CD1c-positive myeloid dendritic cell (primary cell): ENCODE measurements at regions not wholly inside any gene's neighbourhood (a gene's known extent, or its start where the extent isn't known, plus 50 kb on each side); places are given as distances from the start of the nearest gene placed in this dataset.
"Not testable (repeated sequence)": the region's sequence is repeated elsewhere in the genome, so short reads cannot be mapped to it uniquely, and the experiment has no call there.

Experiments
- DNase-seq: peaks from one replicate; pipeline ENCODE4 v3.0.0-alpha.2; 2016; ENCODE audit errors: extremely low spot score

DNA sequence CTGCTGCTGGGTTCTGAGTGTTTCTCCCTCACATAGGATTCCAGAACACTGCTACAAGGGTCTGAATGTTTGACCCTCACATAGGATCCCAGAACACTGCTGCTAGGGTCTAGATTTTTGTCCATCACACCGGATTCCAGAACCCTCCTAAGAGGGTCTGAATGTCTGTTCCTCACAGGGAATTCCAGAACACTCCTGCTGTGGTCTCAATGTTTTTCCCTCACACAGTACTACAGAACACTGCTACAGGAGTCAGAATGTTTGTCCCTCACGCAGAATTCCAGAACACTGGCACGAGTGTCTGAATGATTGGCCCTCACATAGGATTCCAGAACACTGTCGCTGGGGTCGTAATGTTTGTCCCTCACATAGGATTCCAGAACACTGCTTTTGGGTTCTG is 221.6 kb downstream of the FOXD4L6 start:
- DNase-seq, result not testable (repeated sequence)

GRCh38 chr9:40892315-40892714 is 236.2 kb downstream of the FOXD4L6 start:
- DNase-seq, result not testable (repeated sequence)

GRCh38 chr9:40885858-40886257 is 242.6 kb downstream of the FOXD4L6 start:
- not testable (repeated sequence) for DNase-seq

GRCh38 chr9:40884902-40885490 is 243.5 kb downstream of the FOXD4L6 start:
- not testable (repeated sequence) for DNase-seq

DNA sequence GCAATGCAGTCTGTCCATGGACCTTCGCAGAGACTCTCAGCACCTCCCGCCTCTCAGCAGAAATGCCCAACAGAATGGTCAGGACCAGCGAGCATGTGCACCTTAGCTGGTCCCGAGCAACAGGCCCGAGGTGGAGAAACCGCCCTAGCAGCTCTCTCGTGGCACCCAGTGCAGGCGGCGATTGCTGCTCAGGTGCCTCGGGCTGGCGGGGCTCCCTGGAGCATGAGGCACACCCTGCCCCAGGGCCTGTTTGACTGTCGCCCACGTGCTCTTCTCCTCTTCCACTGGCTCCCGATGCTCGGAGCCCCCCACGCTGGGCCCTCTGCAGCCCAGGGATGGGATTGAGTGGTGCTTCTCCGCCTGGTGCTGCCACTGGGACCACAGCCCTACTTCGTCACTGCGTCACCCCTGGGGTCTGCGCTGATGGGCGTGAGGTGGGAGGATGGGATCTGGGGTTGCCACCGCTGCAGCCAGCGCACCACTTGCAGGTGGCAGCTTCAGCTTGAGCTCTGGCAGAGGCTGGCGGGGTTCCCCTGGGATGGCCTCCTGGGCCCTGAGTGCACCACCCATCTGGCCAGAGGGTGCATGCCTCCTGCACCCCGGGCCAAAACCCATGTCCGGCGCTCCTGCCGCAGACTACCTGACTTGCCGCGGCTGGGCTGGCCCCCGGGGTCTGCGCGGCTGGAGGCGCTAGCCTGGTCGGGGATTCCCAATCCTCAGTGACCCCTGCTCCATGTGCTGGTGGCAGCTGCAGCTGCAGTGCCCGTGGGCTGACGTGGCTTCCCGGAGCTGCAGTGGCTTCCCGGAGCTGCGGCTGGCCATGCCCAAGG is 244.2 kb downstream of the FOXD4L6 start:
- no peak for DNase-seq

DNA sequence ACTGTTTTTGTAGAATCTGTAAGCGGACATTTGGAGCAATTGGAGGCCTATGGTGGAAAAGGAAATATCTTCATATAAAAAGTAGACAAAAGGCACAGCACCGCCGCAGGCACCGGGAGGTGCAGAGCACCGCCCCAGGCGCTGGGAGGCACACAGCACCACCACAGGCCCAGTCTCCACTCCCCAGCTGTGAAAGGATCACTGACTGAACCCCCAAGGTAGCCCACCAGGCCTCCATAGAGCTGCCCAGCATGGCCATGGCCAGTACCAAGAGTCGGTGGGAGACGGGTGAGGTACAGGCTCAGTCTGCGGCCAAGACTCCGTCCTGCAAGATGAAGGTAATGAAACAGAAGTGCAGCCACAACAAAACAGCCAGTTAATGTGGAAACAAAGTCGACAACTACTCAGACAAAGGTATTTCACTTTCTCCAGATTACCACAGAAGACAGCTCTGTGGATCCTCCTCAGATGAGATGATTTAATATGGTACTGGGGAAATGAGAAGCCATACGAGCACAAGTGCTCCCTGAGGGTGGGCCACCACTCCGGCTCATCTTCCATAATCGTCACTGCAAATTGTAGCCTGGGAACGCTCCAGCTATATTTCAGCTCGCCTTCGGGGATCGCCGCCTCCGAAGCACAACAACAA is 244.9 kb downstream of the FOXD4L6 start:
- DNase-seq, result not testable (repeated sequence)

- DNase-seq, result not testable (repeated sequence)
Measured at GRCh38 chr9:40873753-40874295, 254.7 kb downstream of the FOXD4L6 start.

- DNase-seq, result not testable (repeated sequence)
Measured at GRCh38 chr9:40868437-40868836, 260.0 kb downstream of the FOXD4L6 start.
